NCI-H2227 treated with DMSO at 0.1 percent for 48 hours (cell line): ENCODE measurements at regions not wholly inside any gene's neighbourhood (a gene's known extent, or its start where the extent isn't known, plus 50 kb on each side); places are given as distances from the start of the nearest gene placed in this dataset.

ENCODE experiments used
- DNase-seq: peaks from one replicate; lab custom pipeline; 2025; lab: John Stamatoyannopoulos, UW

GRCh38 chr14:26766726-26767125 lies 168.9 kb upstream of the NOVA1 start:
- DNase-seq: no peak

- DNase-seq: no peak
These were observed 176.2 kb upstream of the NOVA1 start for GRCh38 chr14:26773906-26774593.

GRCh38 chr14:26775765-26776563 lies 178.1 kb upstream of the NOVA1 start:
- DNase-seq: no peak

- no peak for DNase-seq
These were observed 193.4 kb upstream of the NOVA1 start for GRCh38 chr14:26791117-26791806.

- DNase-seq: no peak
These were observed 196.9 kb upstream of the NOVA1 start for GRCh38 chr14:26794731-26795130.

GRCh38 chr14:26808407-26808806 lies 210.6 kb upstream of the NOVA1 start:
- no peak for DNase-seq

GRCh38 chr14:26810631-26811030 lies 212.8 kb upstream of the NOVA1 start:
- no peak for DNase-seq

- no peak for DNase-seq
These were observed 214.0 kb upstream of the NOVA1 start for GRCh38 chr14:26811756-26812305.

GRCh38 chr14:26820138-26820537 lies 222.3 kb upstream of the NOVA1 start:
- DNase-seq: no peak

GRCh38 chr14:26820572-26820971 lies 222.7 kb upstream of the NOVA1 start:
- DNase-seq: no peak

GRCh38 chr14:26828741-26829140 lies 230.9 kb upstream of the NOVA1 start:
- no peak for DNase-seq

- DNase-seq: no peak
These were observed 235.9 kb upstream of the NOVA1 start for GRCh38 chr14:26833621-26834176.

- DNase-seq: no peak
These were observed 238.2 kb upstream of the NOVA1 start for GRCh38 chr14:26835979-26836570.

GRCh38 chr14:26839481-26839880 lies 241.6 kb upstream of the NOVA1 start:
- DNase-seq: no peak

GRCh38 chr14:26841326-26841725 lies 243.5 kb upstream of the NOVA1 start:
- no peak for DNase-seq

GRCh38 chr14:26841920-26842741 lies 244.3 kb upstream of the NOVA1 start:
- no peak for DNase-seq

- DNase-seq: no peak
These were observed 247.5 kb upstream of the NOVA1 start for GRCh38 chr14:26845151-26845818.

GRCh38 chr14:26846388-26846787 lies 248.6 kb upstream of the NOVA1 start:
- DNase-seq: no peak

GRCh38 chr14:26849514-26849913 lies 251.7 kb upstream of the NOVA1 start:
- no peak for DNase-seq

GRCh38 chr14:26851793-26852192 lies 254.0 kb upstream of the NOVA1 start:
- DNase-seq: no peak
